HEK293 (cell line): ENCODE measurements at regions not wholly inside any gene's neighbourhood (a gene's known extent, or its start where the extent isn't known, plus 50 kb on each side); places are given as distances from the start of the nearest gene placed in this dataset.

ENCODE experiments used
- CTCF ChIA-PET: fragments of 350-600 bp; formaldehyde crosslinking; extraction: SDS; loops from one replicate; lab custom pipeline; 2021; ENCODE audit warnings: antibody characterized with exemption; lab: Yijun Ruan, JAX
- POLR2A ChIA-PET: fragments of 300-600 bp; formaldehyde crosslinking; extraction: SDS; loops from one replicate; lab custom pipeline; 2020; ENCODE audit warnings: antibody characterized with exemption, inconsistent platforms; lab: Yijun Ruan, JAX
- H3K27ac ChIP-seq: fragments of 200-500 bp; sonication (Bioruptor generic); 2 replicates; pipeline ENCODE4 v1.5.1; 2014; ENCODE audit warnings: low read depth, low read length, control low read depth, inconsistent platforms; ENCODE audit errors: extremely low read depth
- H3K36me3 ChIP-seq, 2 experiments: fragments of 200-500 bp in 1 of 2; sonication (Bioruptor generic) in 1 of 2; 1 replicate in 1 of 2; 2 replicates in 1 of 2; pipeline ENCODE4 v1.5.1; 2014 to 2017; ENCODE audit warnings: inconsistent platforms in 2 of 2, low read length in 2 of 2; ENCODE audit not compliant: control insufficient read depth in 2 of 2, insufficient read depth in 1 of 2
- H3K4me1 ChIP-seq: fragments of 200-500 bp; sonication (Bioruptor generic); 2 replicates; pipeline ENCODE4 v1.5.1; 2014; ENCODE audit warnings: mild to moderate bottlenecking, low read length, inconsistent platforms; ENCODE audit not compliant: control insufficient read depth, insufficient read depth
- H3K4me3 ChIP-seq: 2 replicates; pipeline ENCODE4 v1.5.1; 2011; ENCODE audit warnings: low read depth, mild to moderate bottlenecking, control low read depth, low read length, moderate library complexity
- H3K9me3 ChIP-seq: fragments of 200-500 bp; sonication (Bioruptor generic); 2 replicates; pipeline ENCODE4 v1.5.1; 2014; ENCODE audit warnings: low read depth, low read length, inconsistent platforms; ENCODE audit not compliant: control insufficient read depth, insufficient read depth
- BCL11A ChIP-seq: fragments of 450-650 bp; formaldehyde crosslinking; IDR thresholded peaks from 2 replicates; pipeline ENCODE4 v1.5.1; 2016; ENCODE audit warnings: low read depth, missing biosample characterization, missing genetic modification characterization
- GLIS1 ChIP-seq: fragments of 450-650 bp; formaldehyde crosslinking; IDR thresholded peaks from 2 replicates; pipeline ENCODE4 v1.5.1; 2016; ENCODE audit warnings: missing biosample characterization, missing genetic modification characterization
- GLIS2 ChIP-seq: fragments of 450-650 bp; formaldehyde crosslinking; IDR thresholded peaks from 2 replicates; pipeline ENCODE4 v1.5.1; 2016; ENCODE audit warnings: missing biosample characterization, missing genetic modification characterization
- HOXD13 ChIP-seq: sonication (generic); formaldehyde crosslinking; IDR thresholded peaks from 2 replicates; pipeline ENCODE4 v1.8.0; 2022; ENCODE audit warnings: missing genetic modification reagents, borderline replicate concordance
- IKZF3 ChIP-seq: fragments of 450-650 bp; IDR thresholded peaks from 2 replicates; pipeline ENCODE4 v1.5.0; 2018; ENCODE audit warnings: missing biosample characterization, mild to moderate bottlenecking, missing genetic modification characterization, moderate library complexity
- KLF1 ChIP-seq: fragments of 450-650 bp; formaldehyde crosslinking; IDR thresholded peaks from 2 replicates; pipeline ENCODE4 v1.5.1; 2016; ENCODE audit warnings: missing biosample characterization, missing genetic modification characterization
- KLF16 ChIP-seq: fragments of 450-650 bp; formaldehyde crosslinking; IDR thresholded peaks from 2 replicates; pipeline ENCODE4 v1.5.1; 2017; ENCODE audit warnings: missing biosample characterization, missing genetic modification characterization
- KLF7 ChIP-seq: fragments of 450-650 bp; formaldehyde crosslinking; IDR thresholded peaks from 2 replicates; pipeline ENCODE4 v1.5.1; 2016; ENCODE audit warnings: missing biosample characterization, missing genetic modification characterization, borderline replicate concordance
- KLF8 ChIP-seq: fragments of 450-650 bp; formaldehyde crosslinking; IDR thresholded peaks from 2 replicates; pipeline ENCODE4 v1.5.1; 2016; ENCODE audit warnings: missing biosample characterization, missing genetic modification characterization
- PRDM10 ChIP-seq: fragments of 450-650 bp; formaldehyde crosslinking; IDR thresholded peaks from 2 replicates; pipeline ENCODE4 v1.5.1; 2016; ENCODE audit warnings: missing biosample characterization, missing genetic modification characterization
- ZBTB17 ChIP-seq: fragments of 450-650 bp; formaldehyde crosslinking; IDR thresholded peaks from 2 replicates; pipeline ENCODE4 v1.5.1; 2016; ENCODE audit warnings: missing biosample characterization, missing genetic modification characterization
- ZFP69B ChIP-seq: fragments of 450-650 bp; formaldehyde crosslinking; IDR thresholded peaks from 2 replicates; pipeline ENCODE4 v1.5.1; 2016; ENCODE audit warnings: missing biosample characterization, missing genetic modification characterization
- ZNF112 ChIP-seq: fragments of 450-650 bp; formaldehyde crosslinking; IDR thresholded peaks from 2 replicates; pipeline ENCODE4 v1.5.0; 2017; ENCODE audit warnings: missing biosample characterization, missing genetic modification characterization
- ZNF19 ChIP-seq: fragments of 450-650 bp; formaldehyde crosslinking; IDR thresholded peaks from 2 replicates; pipeline ENCODE4; 2016; ENCODE audit warnings: missing biosample characterization, missing genetic modification characterization, low read depth
- ZNF211 ChIP-seq: fragments of 450-650 bp; formaldehyde crosslinking; IDR thresholded peaks from 2 replicates; pipeline ENCODE4 v1.5.1; 2016; ENCODE audit warnings: low read depth, missing biosample characterization, missing genetic modification characterization
- ZNF324 ChIP-seq: fragments of 450-650 bp; formaldehyde crosslinking; IDR thresholded peaks from 2 replicates; pipeline ENCODE4 v1.5.1; 2016; ENCODE audit warnings: missing biosample characterization, missing genetic modification characterization
- ZNF37A ChIP-seq: fragments of 450-650 bp; IDR thresholded peaks from 2 replicates; pipeline ENCODE4 v1.5.1; 2018; ENCODE audit warnings: missing biosample characterization, missing genetic modification characterization
- ZNF473 ChIP-seq: fragments of 450-650 bp; formaldehyde crosslinking; IDR thresholded peaks from 2 replicates; pipeline ENCODE4 v1.5.1; 2017; ENCODE audit warnings: missing biosample characterization, missing genetic modification characterization
- ZNF514 ChIP-seq: fragments of 450-650 bp; formaldehyde crosslinking; IDR thresholded peaks from 2 replicates; pipeline ENCODE4 v1.5.1; 2016; ENCODE audit warnings: missing biosample characterization, missing genetic modification characterization
- ZNF530 ChIP-seq: fragments of 450-650 bp; formaldehyde crosslinking; IDR thresholded peaks from 2 replicates; pipeline ENCODE4 v1.5.1; 2016; ENCODE audit warnings: low read depth, missing biosample characterization, missing genetic modification characterization
- ZNF560 ChIP-seq: fragments of 450-650 bp; formaldehyde crosslinking; IDR thresholded peaks from 2 replicates; pipeline ENCODE4 v1.5.1; 2017; ENCODE audit warnings: missing biosample characterization, missing genetic modification characterization, borderline replicate concordance
- ZNF585B ChIP-seq: fragments of 450-650 bp; formaldehyde crosslinking; IDR thresholded peaks from 2 replicates; pipeline ENCODE4 v1.5.1; 2016; ENCODE audit warnings: missing biosample characterization, missing genetic modification characterization
- ZNF626 ChIP-seq: fragments of 450-650 bp; sonication (Bioruptor Pico); formaldehyde crosslinking; IDR thresholded peaks from 2 replicates; pipeline ENCODE4 v1.5.1; 2018; ENCODE audit warnings: missing biosample characterization, missing genetic modification characterization, inconsistent platforms
- ZNF701 ChIP-seq: fragments of 450-650 bp; formaldehyde crosslinking; IDR thresholded peaks from 2 replicates; pipeline ENCODE4 v1.5.1; 2016; ENCODE audit warnings: missing biosample characterization, missing genetic modification characterization
- ZNF747 ChIP-seq: fragments of 450-650 bp; formaldehyde crosslinking; IDR thresholded peaks from 2 replicates; pipeline ENCODE4 v1.5.1; 2016; ENCODE audit warnings: missing biosample characterization, missing genetic modification characterization
- ZNF785 ChIP-seq: fragments of 450-650 bp; formaldehyde crosslinking; IDR thresholded peaks from 2 replicates; pipeline ENCODE4 v1.5.1; 2016; ENCODE audit warnings: missing biosample characterization, missing genetic modification characterization
- ZSCAN30 ChIP-seq: fragments of 450-650 bp; IDR thresholded peaks from 2 replicates; pipeline ENCODE4 v1.5.1; 2018; ENCODE audit warnings: missing biosample characterization, mild to moderate bottlenecking, missing genetic modification characterization, moderate library complexity
- TF ChIP-seq, protein P1 (sequence below): fragments of 450-650 bp; formaldehyde crosslinking; IDR thresholded peaks from 2 replicates; pipeline ENCODE4 v1.5.1; 2016; ENCODE audit warnings: missing biosample characterization, missing genetic modification characterization
- TF ChIP-seq, protein P2 (sequence below): fragments of 450-650 bp; formaldehyde crosslinking; IDR thresholded peaks from 2 replicates; pipeline ENCODE4 v1.5.1; 2016; ENCODE audit warnings: missing biosample characterization, missing genetic modification characterization
- TF ChIP-seq, protein P3 (sequence below): fragments of 450-650 bp; formaldehyde crosslinking; IDR thresholded peaks from 2 replicates; pipeline ENCODE4 v1.5.1; 2016; ENCODE audit warnings: missing biosample characterization, missing genetic modification characterization

DNA sequence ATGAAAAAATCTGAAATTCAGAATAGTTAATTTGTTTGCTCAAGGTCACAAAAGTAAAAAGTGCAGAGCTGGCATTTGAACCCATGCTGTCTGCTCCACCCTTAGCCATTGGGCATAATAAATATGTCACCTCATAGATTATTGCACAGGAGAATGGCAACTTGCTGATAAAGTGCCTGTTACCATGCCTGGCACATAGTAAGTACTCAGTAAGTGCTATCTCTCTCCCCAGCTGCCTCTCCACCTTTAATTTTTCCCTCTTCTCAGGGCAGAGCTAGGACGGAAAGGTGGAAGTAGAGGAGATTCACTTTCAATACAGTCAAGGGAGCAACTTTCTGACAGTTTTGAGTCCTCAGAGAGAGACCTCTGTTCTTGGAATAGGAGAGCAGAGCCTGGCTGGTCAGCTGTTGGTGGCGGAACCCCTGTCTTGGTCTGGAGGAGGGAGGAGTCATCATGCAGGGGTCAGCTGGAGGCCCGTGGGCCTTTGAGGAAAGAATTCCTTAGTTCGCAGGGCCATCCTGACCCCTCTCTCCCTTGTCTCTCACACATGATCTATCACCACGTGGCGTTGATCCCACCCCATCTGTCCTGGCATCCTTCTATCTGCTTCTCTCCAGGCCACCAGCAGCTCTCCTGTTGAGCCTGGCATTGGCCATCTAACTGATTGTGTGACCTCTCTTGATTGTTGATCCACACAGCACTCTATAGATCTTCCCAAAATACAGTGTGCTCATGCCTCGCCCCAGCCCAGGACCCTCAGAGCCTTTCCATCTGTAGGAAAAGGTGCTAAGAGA lies 149.3 kb downstream of the RPLP1 start:
- no peak for TF ChIP-seq ZSCAN30 (tag by site-specific recombination)
- no peak for TF ChIP-seq ZNF560 (tag by site-specific recombination)
- no peak for TF ChIP-seq KLF16 (tag by site-specific recombination)
- no peak for TF ChIP-seq ZNF211 (tag by site-specific recombination)
- TF ChIP-seq ZFP69B (tag by site-specific recombination): no peak
- TF ChIP-seq ZNF585B (tag by site-specific recombination): no peak
- no peak for TF ChIP-seq HOXD13
- TF ChIP-seq, protein P1, sequence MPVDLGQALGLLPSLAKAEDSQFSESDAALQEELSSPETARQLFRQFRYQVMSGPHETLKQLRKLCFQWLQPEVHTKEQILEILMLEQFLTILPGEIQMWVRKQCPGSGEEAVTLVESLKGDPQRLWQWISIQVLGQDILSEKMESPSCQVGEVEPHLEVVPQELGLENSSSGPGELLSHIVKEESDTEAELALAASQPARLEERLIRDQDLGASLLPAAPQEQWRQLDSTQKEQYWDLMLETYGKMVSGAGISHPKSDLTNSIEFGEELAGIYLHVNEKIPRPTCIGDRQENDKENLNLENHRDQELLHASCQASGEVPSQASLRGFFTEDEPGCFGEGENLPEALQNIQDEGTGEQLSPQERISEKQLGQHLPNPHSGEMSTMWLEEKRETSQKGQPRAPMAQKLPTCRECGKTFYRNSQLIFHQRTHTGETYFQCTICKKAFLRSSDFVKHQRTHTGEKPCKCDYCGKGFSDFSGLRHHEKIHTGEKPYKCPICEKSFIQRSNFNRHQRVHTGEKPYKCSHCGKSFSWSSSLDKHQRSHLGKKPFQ (tag by site-specific recombination): no peak
- TF ChIP-seq ZBTB17: no peak
- TF ChIP-seq ZNF530: no peak
- no peak for TF ChIP-seq PRDM10 (tag by site-specific recombination)
- TF ChIP-seq ZNF324: no peak
- no peak for TF ChIP-seq ZNF626 (tag by site-specific recombination)
- TF ChIP-seq ZNF473 (tag by site-specific recombination): no peak
- no peak for TF ChIP-seq KLF1 (tag by site-specific recombination)
- no peak for TF ChIP-seq IKZF3
- CTCF ChIA-PET: no interaction called here
- H3K4me1 ChIP-seq: no peaks in the 10 kb centered on the region
- H3K4me3 ChIP-seq: no peak overlapping the region
- H3K27ac ChIP-seq: no peak overlapping the region
- H3K9me3 ChIP-seq: no peaks in the 10 kb centered on the region
- H3K36me3 ChIP-seq: no peaks in the 10 kb centered on the region
- POLR2A ChIA-PET: no interaction called here

DNA sequence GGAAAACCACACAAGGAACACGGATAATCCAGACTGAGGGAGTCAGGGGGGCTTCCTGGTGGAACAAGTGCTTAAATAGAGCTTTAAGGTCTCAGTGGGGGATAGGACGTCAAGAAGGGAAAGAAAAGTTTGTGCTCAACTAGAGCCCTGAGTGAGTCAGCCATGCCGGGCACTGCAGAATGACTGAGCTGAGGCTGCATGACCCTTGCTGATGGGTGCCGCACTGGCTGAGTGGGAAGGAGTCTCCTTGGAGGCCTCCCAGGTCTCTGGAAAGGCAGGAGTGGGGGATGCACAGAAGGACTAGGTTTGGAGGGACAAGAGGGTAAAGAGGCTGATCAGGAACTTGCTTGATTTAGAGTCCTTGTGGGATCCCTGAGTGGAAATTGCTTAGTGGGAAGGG lies 150.3 kb downstream of the RPLP1 start:
- H3K27ac ChIP-seq: no peak overlapping the region
- no peaks in the 10 kb centered on the region for H3K9me3 ChIP-seq
- CTCF ChIA-PET: interaction anchor here (0.5 to 0.8 kb wide), 2 partner anchors 11 to 25 kb away, joined by 3 read pairs; no protein-coding TSS in a partner anchor
- POLR2A ChIA-PET: no interaction called here
- H3K4me3 ChIP-seq: no peak overlapping the region
- no peaks in the 10 kb centered on the region for H3K4me1 ChIP-seq
- no peaks in the 10 kb centered on the region for H3K36me3 ChIP-seq
- TF ChIP-seq GLIS2 (tag by site-specific recombination): no peak
- TF ChIP-seq GLIS1 (tag by site-specific recombination): no peak
- TF ChIP-seq BCL11A: no peak
- no peak for TF ChIP-seq ZNF747 (tag by site-specific recombination)
- no peak for TF ChIP-seq IKZF3
- TF ChIP-seq ZNF514 (tag by site-specific recombination): no peak
- no peak for TF ChIP-seq ZNF701
- TF ChIP-seq KLF7: no peak
- TF ChIP-seq, protein P2, sequence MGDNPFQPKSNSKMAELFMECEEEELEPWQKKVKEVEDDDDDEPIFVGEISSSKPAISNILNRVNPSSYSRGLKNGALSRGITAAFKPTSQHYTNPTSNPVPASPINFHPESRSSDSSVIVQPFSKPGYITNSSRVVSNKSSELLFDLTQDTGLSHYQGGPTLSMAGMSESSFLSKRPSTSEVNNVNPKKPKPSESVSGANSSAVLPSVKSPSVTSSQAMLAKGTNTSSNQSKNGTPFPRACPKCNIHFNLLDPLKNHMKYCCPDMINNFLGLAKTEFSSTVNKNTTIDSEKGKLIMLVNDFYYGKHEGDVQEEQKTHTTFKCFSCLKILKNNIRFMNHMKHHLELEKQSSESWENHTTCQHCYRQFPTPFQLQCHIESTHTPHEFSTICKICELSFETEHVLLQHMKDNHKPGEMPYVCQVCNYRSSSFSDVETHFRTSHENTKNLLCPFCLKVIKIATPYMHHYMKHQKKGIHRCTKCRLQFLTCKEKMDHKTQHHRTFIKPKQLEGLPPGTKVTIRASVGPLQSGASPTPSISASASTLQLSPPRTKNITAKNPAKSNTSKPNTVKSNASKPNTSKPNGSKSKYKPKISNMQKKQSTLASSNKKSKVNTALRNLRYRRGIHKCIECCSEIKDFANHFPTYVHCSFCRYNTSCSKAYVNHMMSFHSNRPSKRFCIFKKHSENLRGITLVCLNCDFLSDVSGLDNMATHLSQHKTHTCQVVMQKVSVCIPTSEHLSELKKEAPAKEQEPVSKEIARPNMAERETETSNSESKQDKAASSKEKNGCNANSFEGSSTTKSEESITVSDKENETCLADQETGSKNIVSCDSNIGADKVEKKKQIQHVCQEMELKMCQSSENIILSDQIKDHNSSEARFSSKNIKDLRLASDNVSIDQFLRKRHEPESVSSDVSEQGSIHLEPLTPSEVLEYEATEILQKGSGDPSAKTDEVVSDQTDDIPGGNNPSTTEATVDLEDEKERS: no peak
- no peak for TF ChIP-seq ZNF112
- TF ChIP-seq, protein P3, sequence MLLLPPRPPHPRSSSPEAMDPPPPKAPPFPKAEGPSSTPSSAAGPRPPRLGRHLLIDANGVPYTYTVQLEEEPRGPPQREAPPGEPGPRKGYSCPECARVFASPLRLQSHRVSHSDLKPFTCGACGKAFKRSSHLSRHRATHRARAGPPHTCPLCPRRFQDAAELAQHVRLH (tag by site-specific recombination): no peak
- no peak for TF ChIP-seq KLF8 (tag by site-specific recombination)
- no peak for TF ChIP-seq ZNF19
- no peak for TF ChIP-seq ZNF785 (tag by site-specific recombination)
- TF ChIP-seq ZNF37A (tag by site-specific recombination): no peak
